Stimulated activated CD8-positive, alpha-beta memory T cell treated with anti-CD3 and anti-CD28 coated beads, Interleukin-7, amount 100 ng/mL, for 1 hour (primary cell): ENCODE measurements at regions not wholly inside any gene's neighbourhood (a gene's known extent, or its start where the extent isn't known, plus 50 kb on each side); places are given as distances from the start of the nearest gene placed in this dataset.
"Not testable (repeated sequence)": the region's sequence is repeated elsewhere in the genome, so short reads cannot be mapped to it uniquely, and the experiment has no call there.

Experiments used
- DNase-seq, 2 donors: peaks; one replicate each; pipeline ENCODE4 v3.0.0-alpha.2; 2020; ENCODE audit warnings: low read depth in 2 of 2

DNA sequence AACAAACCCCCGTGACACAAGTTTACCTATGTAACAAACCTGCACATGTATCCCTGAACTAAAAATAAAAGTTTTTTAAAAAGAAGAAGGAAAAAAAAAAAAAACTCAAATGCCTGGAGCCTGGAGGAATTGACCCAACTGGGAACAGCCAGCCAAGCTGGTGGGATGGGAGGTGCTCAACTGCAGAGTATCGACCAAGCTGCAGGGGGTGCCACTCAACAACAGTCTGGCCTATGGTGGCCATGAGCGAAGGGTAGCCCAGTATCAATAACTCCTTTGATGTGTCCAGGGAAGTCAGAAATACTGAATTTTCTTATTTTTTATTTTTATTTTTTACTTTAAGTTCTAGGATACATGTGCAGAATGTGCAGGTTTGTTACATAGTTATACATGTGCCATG, 310.3 kb upstream of the DLGAP1 start:
- DNase-seq, result no peak

DNA sequence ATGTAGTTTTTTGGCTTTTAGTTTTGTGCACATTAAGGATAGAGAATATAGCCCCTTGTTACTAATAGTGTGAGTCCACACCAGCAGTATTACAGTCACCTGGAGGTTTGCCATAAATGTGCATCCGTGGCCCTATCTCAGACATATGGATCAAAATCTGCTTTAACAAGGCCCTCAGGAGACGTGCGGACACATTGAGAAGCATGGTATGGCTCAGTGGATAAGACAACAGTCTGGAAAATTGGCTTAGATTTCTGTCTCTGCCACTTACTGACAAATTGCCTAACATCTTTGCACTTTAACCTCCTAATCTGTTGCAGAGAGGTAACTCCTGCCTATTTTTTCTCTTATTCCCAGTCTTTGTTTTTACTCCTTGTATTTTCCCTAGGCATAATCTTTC, 307.2 kb upstream of the DLGAP1 start:
- no peak for DNase-seq

DNA sequence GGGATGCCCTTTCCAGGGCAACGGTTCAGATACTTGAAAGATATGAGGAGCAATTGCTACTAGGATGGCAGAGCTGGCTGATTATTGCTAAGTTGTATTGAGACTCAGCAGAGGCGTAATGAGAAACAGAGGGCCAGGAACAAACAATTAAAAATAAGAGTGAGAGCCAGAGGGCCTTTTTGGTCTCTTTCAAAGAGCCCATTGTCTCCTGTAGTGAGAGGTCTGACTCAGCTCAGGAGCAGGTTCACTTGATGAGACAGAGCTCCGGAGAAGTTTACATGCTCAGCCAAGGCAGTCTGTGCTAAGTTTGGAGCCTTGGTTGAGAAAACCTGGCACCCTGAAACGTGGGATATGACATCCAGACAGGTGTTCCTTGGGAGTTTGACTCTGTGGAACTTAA, 303.9 kb upstream of the DLGAP1 start:
- DNase-seq, result no peak

DNA sequence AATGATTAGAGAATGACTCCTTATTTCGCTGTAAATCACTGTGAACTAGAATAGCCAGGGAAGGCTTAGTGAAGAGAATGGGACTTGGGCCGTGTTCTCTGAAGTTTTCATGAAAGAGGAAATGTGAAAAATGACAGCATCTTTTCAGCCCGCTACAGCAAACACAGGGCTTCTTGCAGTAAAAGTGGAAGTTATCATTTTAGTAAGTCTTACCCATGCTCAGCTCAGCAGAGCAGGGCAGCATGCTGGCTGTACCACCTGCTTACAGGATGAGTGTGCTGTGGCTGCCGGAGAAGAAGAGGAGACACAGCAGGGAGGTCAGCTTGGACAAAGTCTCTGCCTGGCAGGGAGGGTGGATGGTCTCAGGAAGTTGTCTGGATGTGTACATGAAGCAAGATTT, 300.7 kb upstream of the DLGAP1 start:
- no peak for DNase-seq

DNA sequence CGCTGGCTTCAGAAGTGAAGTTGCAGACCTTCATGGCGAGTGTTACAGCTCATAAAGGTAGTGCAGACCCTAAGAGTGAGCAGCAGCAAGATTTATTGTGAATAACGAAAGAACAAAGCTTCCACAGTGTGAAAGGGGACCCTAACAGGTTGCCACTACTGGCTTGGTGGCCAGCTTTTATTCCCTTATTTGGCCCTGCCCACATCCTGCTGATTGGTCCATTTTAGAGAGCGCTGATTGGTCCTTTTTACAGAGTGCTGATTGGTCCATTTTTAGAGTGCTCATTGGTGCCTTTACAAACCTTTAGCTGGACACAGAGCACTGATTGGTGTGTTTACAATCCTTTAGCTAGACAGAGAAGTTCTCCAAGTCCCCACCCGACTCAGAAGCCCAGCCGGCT, 298.0 kb upstream of the DLGAP1 start:
- DNase-seq, result not testable (repeated sequence)

DNA sequence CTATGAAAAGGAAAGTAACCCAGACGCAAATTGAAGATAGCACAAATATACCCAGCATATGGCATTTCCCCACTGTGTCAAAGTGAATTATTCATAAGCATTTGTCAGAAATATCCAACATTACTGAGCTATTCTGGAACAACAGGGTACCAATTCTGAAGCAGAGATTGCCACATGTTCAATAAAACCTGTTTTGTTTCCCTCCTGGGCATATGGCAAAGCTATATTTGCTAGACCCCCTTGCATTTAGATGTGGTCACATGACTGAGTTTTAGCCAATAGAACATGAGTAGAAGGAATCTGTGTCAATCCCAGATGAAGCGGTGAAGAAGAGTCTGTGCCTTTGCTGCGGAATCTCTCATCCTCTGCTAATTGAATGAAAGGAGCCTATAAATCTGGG, 296.4 kb upstream of the DLGAP1 start:
- DNase-seq, result no peak

DNA sequence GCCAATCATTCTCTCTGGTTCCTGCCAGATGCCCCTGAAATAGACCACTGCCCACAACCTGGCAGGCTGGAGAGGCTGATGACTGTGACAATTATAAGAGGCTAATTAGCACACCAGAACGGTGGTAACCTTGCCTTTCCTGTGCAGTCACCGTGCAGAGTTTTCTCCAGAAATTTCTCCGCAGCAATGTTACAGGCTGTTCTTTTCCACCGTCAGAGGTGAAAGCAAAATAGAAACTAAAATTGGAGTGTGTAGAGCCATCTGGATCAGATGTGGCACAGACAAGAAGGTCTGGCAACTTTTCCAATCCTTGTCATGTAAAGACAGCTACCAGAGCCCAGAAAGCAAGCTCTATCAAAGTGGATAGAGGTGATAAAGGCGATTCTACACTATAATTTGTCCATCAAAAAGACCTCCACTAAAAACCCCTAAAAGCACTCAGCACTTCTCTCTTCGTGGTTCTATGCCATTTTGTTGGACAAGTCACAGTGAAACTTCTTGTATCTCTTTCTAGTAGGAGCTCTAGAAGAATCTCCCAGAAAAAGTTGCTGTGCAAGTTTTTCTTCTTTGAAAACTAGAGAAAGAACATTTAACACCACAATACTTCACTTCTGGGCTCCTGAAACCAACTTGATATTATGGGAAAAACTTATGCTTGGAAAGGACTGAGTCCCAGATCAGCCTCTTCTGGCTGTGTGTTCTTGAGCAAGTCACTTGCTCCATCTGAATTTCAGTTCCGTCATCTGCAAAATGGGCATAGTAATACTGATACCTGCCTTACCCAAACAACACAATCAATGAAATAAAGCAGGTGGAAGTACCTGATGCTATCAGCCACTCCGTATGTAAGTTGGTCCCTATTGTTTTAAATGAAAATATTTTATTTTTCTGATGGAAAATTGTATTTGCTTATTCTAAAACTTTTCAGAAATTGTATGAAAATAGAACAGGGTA, 295.6 kb upstream of the DLGAP1 start:
- DNase-seq, result no peak

DNA sequence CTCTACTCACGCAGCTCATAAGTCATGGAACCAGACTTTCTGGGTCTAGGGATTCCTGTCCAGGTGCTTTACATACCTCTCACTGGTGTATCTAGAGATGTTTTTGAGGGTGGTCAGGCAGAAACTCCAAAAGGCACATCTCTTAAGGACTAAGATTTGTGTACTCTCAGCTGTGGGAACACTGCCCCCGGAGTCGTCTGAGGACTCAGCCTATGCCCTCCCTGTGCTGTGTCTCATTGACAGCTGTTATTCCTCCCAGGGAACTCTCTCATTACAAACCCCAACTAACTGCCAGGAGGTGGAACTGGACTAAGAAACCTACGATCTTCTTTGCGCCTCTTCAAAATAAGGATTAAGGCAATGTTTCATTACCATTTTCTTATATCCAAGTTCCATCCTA, 293.9 kb upstream of the DLGAP1 start:
- no peak for DNase-seq

DNA sequence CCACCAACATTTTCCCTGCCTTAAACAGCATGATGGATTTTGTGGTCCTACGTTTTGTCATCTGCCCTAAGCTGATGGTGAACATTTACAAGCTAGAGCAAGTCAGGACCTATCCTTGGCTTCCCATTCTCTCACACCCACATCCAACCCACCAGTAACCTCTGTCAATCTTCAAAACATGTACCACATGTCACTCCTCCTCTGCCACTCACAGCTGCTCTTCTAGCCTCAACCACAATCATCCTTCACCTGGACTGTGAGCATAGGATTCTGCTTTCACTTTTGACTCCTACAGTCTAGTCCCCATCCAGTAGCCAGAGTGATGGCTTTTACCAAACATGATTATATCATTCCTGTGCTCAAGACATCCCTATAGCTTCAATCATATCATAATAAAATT, 279.8 kb upstream of the DLGAP1 start:
- DNase-seq, result no peak

DNA sequence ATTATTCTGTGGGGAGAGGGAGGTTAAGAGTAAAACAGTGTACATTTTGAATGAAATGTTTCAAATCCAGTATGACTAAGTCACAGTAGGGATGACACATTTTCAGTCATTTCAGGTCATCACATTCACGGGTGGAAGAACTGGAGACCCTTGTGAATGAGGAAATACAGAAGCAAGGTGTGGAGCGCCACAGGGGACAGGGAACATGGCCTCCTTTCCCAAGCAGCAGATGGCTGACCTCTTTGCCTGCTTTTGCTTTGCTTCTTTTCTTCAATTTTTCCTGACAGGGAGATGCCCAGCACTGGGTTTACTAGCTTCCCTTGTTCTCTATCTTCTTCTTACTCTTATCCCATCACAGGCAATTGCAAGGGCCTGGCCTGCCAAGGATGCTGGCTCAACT, 278.9 kb upstream of the DLGAP1 start:
- DNase-seq, result no peak

DNA sequence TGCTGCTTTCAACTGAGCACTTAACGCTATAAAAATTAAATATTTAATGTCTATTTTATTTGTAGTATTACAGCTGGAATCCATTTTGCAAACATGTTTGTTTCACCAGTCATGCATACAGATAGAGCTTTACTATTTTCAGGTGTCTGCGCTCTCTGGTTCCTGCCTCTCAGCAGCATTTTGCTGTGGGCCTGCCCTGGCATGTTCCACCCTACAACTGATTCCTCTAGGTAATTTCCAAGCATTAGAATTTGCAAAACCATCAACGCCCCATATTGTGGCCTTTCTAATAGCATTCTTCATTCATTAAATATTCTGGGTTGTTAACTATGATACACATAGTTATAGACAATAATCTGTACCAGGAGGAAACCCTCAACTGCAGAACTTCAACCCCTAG, 266.4 kb upstream of the DLGAP1 start:
- no peak for DNase-seq

DNA sequence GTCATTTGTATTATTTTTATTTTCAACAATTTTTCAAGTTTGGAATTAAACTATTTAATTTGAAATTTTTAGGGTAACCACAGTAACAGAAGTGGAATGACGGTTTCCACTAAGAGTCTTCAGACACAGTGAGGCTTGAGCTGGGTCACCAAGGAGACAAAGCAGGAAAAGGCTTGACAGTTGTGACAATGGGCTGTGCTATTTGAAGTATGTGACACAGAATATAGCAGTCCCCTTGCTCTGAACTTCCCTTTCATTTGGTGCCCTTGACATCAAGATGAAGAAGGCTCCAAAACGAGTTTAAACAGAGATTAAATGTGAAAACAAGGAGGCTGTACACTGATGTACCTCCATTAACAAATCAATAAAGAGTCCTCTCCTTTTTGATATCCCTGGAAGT, 265.4 kb upstream of the DLGAP1 start:
- no peak for DNase-seq

DNA sequence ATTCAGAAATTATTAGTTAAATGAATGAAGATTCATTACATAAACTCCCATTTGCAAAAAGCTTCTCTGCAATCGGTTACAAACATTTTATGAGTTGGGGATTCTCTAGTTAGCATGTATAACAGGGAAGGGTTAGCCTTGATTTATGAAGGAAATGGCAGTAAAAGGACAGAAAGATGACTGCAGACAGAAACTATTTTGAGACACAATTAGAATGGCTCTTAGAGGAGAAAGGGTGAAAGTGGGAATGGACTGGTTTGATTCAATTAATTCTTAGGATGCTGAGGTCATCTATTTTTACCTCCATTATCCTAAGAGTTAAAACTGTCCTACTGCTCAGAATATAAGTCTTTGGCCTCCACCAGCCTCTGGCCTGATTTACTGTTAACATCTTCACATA, 250.8 kb upstream of the DLGAP1 start:
- no peak for DNase-seq

DNA sequence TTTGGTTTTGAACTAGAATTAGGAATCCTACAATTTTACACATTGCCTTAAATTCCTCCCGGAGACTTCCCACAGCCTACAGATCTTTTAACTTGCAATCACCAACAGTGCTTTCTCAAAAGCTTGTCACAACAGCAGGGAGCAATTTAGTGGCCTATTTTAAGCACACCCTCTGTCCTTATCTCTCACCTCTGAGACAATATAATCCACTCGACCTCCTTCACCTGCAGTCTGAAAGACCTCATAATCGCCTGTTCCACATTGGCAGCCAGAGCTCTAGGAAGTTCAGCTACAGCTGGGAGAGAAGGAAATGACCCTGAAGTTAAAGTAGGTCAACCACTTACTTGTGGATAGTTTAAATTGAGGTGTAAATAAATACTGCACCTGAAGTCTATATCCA, 249.7 kb upstream of the DLGAP1 start:
- no peak for DNase-seq

DNA sequence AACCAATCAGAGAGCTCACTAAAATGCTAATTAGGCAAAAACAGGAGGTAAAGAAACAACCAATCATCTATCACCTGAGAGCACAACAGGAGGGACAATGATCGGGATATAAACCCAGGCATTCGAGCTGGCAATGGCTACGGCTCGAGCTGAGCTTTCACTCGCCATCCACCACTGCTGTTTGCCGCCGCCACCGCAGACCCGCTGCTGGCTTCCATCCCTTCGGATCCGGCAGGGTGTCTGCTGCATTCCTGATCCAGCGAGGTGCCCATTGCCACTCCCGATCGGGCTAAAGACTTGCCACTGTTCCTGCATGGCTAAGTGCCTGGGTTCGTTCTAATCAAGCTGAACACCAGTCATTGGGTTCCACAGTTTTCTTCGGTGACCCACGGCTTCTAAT, 236.7 kb upstream of the DLGAP1 start:
- DNase-seq, result no peak

DNA sequence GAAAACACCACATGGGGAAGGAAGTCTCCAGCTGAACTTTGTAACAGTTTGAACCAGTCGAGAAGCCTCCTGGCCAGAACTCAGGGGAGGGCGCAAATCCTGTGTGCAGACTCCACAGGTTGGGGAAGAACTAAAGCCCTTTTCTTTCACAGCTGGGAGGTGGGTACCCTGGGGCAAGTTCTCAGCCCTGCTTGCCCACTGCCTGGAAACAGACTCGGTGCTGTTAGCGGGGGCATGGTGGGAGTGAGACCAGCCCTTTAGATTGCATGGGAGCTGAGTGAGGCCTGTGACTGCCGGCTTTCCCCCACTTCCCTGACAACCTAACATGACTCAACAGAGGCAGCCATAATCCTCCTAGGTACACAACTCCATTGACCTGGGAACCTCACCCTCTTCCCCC, 223.6 kb upstream of the DLGAP1 start:
- DNase-seq, result not testable (repeated sequence)

DNA sequence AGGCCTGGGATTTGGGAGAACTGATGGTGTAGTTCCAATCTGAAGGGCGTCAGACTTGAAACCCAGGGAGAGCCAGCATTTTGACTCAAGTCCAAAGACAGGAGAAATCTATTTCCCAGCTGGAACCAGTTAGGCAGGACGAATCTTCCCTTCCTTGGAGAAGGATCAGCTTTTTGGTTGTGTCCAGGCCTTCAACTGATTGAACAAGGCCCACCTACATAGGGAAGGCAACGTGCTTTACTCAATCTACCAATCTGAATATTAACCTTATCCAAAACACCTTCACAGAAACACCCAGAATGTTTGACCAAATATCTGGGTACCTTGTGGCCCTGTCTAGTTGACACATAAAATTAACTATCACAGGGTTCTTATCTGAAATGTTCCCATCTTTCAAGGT, 221.9 kb upstream of the DLGAP1 start:
- no peak for DNase-seq

DNA sequence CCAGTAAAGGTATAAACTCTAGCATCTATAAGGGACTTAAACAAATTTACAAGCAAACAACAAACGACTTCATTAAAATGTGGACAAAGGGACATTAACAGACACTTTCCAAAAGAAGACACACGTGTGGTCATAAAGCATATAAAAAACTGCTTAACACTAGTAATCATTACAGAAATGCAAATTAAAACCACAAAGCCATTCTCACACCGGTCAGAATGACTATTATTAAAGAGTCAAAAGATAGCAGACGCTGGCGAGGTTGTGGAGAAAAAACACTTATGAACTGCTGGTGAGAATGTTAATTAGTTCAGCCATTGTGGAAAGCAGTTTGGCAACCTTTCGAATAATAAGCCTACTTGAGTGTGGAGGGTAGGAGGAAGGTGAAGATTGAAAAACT, 217.1 kb upstream of the DLGAP1 start:
- DNase-seq, result no peak

DNA sequence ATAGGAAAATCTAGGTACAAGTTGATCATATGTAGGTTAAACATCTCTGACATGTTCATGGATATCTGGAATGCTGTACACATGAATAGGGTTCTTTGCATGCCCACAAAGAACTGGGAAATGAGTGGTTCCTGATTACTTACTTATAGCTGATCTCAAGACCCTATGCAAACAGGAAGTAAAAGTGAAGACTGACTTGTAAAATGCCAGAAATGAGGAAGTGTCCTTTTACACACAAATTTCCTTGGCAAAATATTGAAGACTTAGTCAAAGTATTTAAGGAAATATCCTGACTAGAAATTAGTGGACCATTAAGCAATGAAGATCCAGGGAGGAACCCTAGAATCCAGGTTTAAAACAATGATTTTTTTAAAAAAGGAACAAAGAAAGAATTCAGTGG, 203.7 kb upstream of the DLGAP1 start:
- DNase-seq, result no peak

DNA sequence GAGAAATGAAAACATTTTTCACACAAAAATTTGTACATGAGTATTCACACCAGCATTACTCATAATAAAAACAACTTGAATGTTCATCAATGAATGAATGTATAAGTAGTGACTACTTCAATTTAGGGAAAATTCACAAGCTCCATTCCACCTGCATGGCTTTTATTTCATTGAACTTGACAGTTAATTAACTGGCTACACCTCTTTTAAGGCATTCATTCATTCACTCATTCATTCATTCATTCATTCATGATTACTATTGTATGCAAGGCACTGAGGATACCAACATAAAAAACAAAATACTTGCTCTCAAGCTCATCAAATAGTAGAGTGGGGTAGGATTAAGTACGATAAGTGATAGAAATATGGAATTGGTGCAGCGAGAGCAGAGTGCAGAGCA, 198.3 kb upstream of the DLGAP1 start:
- no peak for DNase-seq

DNA sequence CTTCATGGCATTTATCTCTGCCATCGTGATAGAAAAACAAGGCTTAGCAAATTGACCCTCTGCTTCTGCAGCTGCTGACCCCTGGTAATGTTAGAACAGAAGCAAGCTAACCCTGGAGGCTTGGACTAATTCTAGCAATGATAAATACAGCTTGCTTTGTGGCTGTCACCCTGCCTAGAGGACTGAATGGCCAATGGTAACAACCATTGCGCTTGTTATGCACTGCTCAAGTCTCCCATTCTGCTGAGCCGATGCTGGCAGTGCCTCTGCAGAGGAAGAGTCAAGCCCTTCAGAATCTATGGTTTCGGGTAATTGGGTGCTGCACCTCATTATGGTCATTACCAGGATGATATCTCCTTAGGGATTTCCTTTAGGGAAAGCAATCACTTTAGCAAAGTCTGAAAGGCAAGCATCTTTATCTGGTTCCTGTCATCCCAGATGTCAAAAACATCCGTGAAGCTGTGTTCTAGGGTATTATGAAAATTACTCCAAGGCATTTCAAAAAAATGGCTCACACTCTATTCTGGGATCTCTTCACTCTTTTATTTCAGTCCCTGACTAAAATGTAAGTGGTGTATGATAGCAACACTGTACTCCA, 186.8 kb upstream of the DLGAP1 start:
- DNase-seq, result no peak

DNA sequence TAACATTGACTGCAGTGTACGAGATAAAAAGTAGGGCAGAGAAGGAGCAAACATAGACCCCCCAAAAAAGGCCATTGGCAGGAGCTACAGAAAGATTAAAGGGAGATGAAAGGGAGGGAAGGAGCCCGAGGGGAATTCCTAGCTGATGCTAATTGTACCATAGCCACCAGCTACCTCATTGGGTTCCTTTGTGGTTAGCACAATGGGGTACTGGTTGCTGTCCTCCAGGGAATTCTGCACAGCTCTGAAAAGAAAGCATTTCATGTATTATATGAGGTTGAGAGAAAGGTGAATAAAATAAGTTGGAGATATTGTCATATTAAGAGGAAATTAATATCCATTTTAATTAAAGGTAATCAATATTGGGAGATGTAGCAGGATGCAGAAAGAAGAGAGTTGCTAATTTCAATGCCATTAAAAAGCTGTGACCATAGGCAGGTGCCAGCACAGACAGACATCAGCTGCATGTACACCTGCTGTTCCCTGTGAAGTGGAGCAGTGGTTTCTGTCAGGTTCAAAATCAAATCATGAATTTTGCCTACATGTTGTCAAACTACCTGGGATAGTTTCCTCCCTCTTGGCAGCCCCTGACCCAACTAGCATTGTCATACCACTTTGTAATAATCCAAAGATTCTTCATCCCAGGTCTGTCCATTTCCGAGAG, 185.4 kb upstream of the DLGAP1 start:
- no peak for DNase-seq
